ENCODE measurements at regions not wholly inside any gene's neighbourhood (a gene's known extent, or its start where the extent isn't known, plus 50 kb on each side); places are given as distances from the start of the nearest gene placed in this dataset.

GRCh38 chr4:32290102-32290501, 1569.9 kb downstream of the PCDH7 start:
- Histone ChIP-seq H3K4me2 (no peak overlapping the region), H3K4me1 (ENCODE audit: insufficient read depth) (no peaks in the 10 kb centered on the region), H3K9me2 (replicated peaks; ENCODE audit: insufficient read depth) (no peaks in the 10 kb centered on the region), H3K27me3 (no peaks in the 10 kb centered on the region), H3K9me3 (ENCODE audit: low read depth) (no peaks in the 10 kb centered on the region), H2AFZ (no peak overlapping the region), H3K27ac (no peak overlapping the region), H3K79me2 (no peaks in the 10 kb centered on the region), H4K20me1 (ENCODE audit: insufficient read depth, poor library complexity, severe bottlenecking) (no peaks in the 10 kb centered on the region), H3K36me3 (replicated peaks; ENCODE audit: insufficient read depth, low read depth) (no peaks in the 10 kb centered on the region), H3K4me3 (no peak overlapping the region)
- no peak for DNase-seq (ENCODE audit: low spot score)
- TF ChIP-seq CTCF (IDR thresholded peaks at IDR 0.05; ENCODE audit: poor library complexity) (no peak), EZH2phosphoT487 (IDR thresholded peaks at IDR 0.05; ENCODE audit: low read depth, severe bottlenecking, unreplicated experiment) (no peak), EZH2 (IDR thresholded peaks at IDR 0.05; ENCODE audit: borderline replicate concordance) (no peak)
- 93% methylated on average over 1 of the region's 1 CpG for WGBS (ENCODE audit: low lambda C conversion rate, missing lambda C conversion rate)

- H3K9me2 ChIP-seq (replicated peaks; ENCODE audit: insufficient read depth), result no peaks in the 10 kb centered on the region
- DNase-seq (ENCODE audit: low spot score), result no peak
- H3K79me2 ChIP-seq, result no peaks in the 10 kb centered on the region
- no peak overlapping the region for H3K27ac ChIP-seq
- no peak overlapping the region for H2AFZ ChIP-seq
- no peak overlapping the region for H3K4me2 ChIP-seq
- TF ChIP-seq EZH2 (IDR thresholded peaks at IDR 0.05; ENCODE audit: borderline replicate concordance) (no peak), CTCF (IDR thresholded peaks at IDR 0.05; ENCODE audit: poor library complexity) (no peak), EZH2phosphoT487 (IDR thresholded peaks at IDR 0.05; ENCODE audit: low read depth, severe bottlenecking, unreplicated experiment) (no peak)
- no peak overlapping the region for H3K4me3 ChIP-seq
- 91% methylated on average over 7 of the region's 7 CpGs for WGBS (ENCODE audit: low lambda C conversion rate, missing lambda C conversion rate)
- H3K27me3 ChIP-seq, result no peaks in the 10 kb centered on the region
- no peaks in the 10 kb centered on the region for H3K36me3 ChIP-seq (replicated peaks; ENCODE audit: insufficient read depth, low read depth)
- H3K9me3 ChIP-seq (ENCODE audit: low read depth), result no peaks in the 10 kb centered on the region
- H3K4me1 ChIP-seq (ENCODE audit: insufficient read depth), result no peaks in the 10 kb centered on the region
- no peaks in the 10 kb centered on the region for H4K20me1 ChIP-seq (ENCODE audit: insufficient read depth, poor library complexity, severe bottlenecking)
These were observed 1598.8 kb downstream of the PCDH7 start for GRCh38 chr4:32318926-32319325.

GRCh38 chr4:32321421-32321820, 1601.3 kb downstream of the PCDH7 start:
- Histone ChIP-seq H3K9me2 (replicated peaks; ENCODE audit: insufficient read depth) (no peaks in the 10 kb centered on the region), H3K4me2 (no peak overlapping the region), H2AFZ (no peak overlapping the region), H3K79me2 (no peaks in the 10 kb centered on the region), H3K36me3 (replicated peaks; ENCODE audit: insufficient read depth, low read depth) (no peaks in the 10 kb centered on the region), H3K4me1 (ENCODE audit: insufficient read depth) (no peaks in the 10 kb centered on the region), H3K4me3 (no peak overlapping the region), H3K27me3 (no peaks in the 10 kb centered on the region), H3K27ac (no peak overlapping the region), H3K9me3 (ENCODE audit: low read depth) (no peaks in the 10 kb centered on the region), H4K20me1 (ENCODE audit: insufficient read depth, poor library complexity, severe bottlenecking) (no peaks in the 10 kb centered on the region)
- no peak for TF ChIP-seq EZH2phosphoT487 (IDR thresholded peaks at IDR 0.05; ENCODE audit: low read depth, severe bottlenecking, unreplicated experiment)
- TF ChIP-seq CTCF (IDR thresholded peaks at IDR 0.05; ENCODE audit: poor library complexity), result no peak
- no peak for TF ChIP-seq EZH2 (IDR thresholded peaks at IDR 0.05; ENCODE audit: borderline replicate concordance)
- WGBS (ENCODE audit: low lambda C conversion rate, missing lambda C conversion rate), result 60% methylated on average over 3 of the region's 3 CpGs
- no peak for DNase-seq (ENCODE audit: low spot score)

GRCh38 chr4:32334759-32335158, 1614.6 kb downstream of the PCDH7 start:
- H3K9me3 ChIP-seq (ENCODE audit: low read depth), result no peaks in the 10 kb centered on the region
- no peak overlapping the region for H3K4me2 ChIP-seq
- no peaks in the 10 kb centered on the region for H3K4me1 ChIP-seq (ENCODE audit: insufficient read depth)
- no peaks in the 10 kb centered on the region for H3K9me2 ChIP-seq (replicated peaks; ENCODE audit: insufficient read depth)
- no peak for DNase-seq (ENCODE audit: low spot score)
- no peak overlapping the region for H3K27ac ChIP-seq
- H2AFZ ChIP-seq, result no peak overlapping the region
- no peak overlapping the region for H3K4me3 ChIP-seq
- no peaks in the 10 kb centered on the region for H3K36me3 ChIP-seq (replicated peaks; ENCODE audit: insufficient read depth, low read depth)
- H3K79me2 ChIP-seq, result no peaks in the 10 kb centered on the region
- no peak for TF ChIP-seq EZH2 (IDR thresholded peaks at IDR 0.05; ENCODE audit: borderline replicate concordance)
- no peak for TF ChIP-seq EZH2phosphoT487 (IDR thresholded peaks at IDR 0.05; ENCODE audit: low read depth, severe bottlenecking, unreplicated experiment)
- no peak for TF ChIP-seq CTCF (IDR thresholded peaks at IDR 0.05; ENCODE audit: poor library complexity)
- WGBS (ENCODE audit: low lambda C conversion rate, missing lambda C conversion rate), result 94% methylated on average over 1 of the region's 1 CpG
- no peaks in the 10 kb centered on the region for H3K27me3 ChIP-seq
- H4K20me1 ChIP-seq (ENCODE audit: insufficient read depth, poor library complexity, severe bottlenecking), result no peaks in the 10 kb centered on the region
